ENCODE measurements at regions not wholly inside any gene's neighbourhood (a gene's known extent, or its start where the extent isn't known, plus 50 kb on each side); places are given as distances from the start of the nearest gene placed in this dataset.
"Not testable (repeated sequence)": the region's sequence is repeated elsewhere in the genome, so short reads cannot be mapped to it uniquely, and the experiment has no call there.

- no peak overlapping the region for H3K4me3 ChIP-seq
- DNase-seq (no peak), ATAC-seq (ENCODE audit: low FRiP score in 2 of 2) (no peak)
- no peaks in the 10 kb centered on the region for H3K36me3 ChIP-seq
- WGBS, 2 donors, result 39 to 82% methylated on average over 2 of the region's 2 CpGs
- H3K27me3 ChIP-seq, result no peaks in the 10 kb centered on the region
- H3K27ac ChIP-seq, result no peak overlapping the region
- TF ChIP-seq EP300 (IDR thresholded peaks at IDR 0.05) (no peak), CTCF (IDR thresholded peaks at IDR 0.05) (no peak), POLR2A (IDR thresholded peaks at IDR 0.05) (no peak), POLR2AphosphoS5 (IDR thresholded peaks at IDR 0.05) (no peak)
- no peaks in the 10 kb centered on the region for H3K9me3 ChIP-seq
- no peaks in the 10 kb centered on the region for H3K4me1 ChIP-seq
Measured at GRCh38 chr2:75290600-75291150, 91.4 kb upstream of the TACR1 start.

- TF ChIP-seq CTCF (IDR thresholded peaks at IDR 0.05) (no peak), POLR2A (IDR thresholded peaks at IDR 0.05) (no peak), EP300 (IDR thresholded peaks at IDR 0.05) (no peak)
- 79 to 83% methylated on average over 3 of the region's 3 CpGs for WGBS, 2 donors
Measured at GRCh38 chr2:75289771-75290170, 90.5 kb upstream of the TACR1 start.

GRCh38 chr2:75289178-75289577, 89.9 kb upstream of the TACR1 start:
- not testable (repeated sequence) for H3K27me3 ChIP-seq; DNase-seq; H3K27ac ChIP-seq; ATAC-seq (ENCODE audit: low FRiP score in 2 of 2); H3K4me1 ChIP-seq; H3K36me3 ChIP-seq; H3K9me3 ChIP-seq; H3K4me3 ChIP-seq
- WGBS, 2 donors, result 80 to 84% methylated on average over 7 of the region's 7 CpGs

More at GRCh38 chr2:75289771-75290170, 90.5 kb upstream of the TACR1 start:
- ATAC-seq (ENCODE audit: low FRiP score in 2 of 2) (no peak), DNase-seq (no peak)
- no peaks in the 10 kb centered on the region for H3K36me3 ChIP-seq
- H3K9me3 ChIP-seq, result no peaks in the 10 kb centered on the region
- H3K4me3 ChIP-seq, result no peak overlapping the region
- H3K27ac ChIP-seq, result no peak overlapping the region
- H3K4me1 ChIP-seq, result no peaks in the 10 kb centered on the region
- no peaks in the 10 kb centered on the region for H3K27me3 ChIP-seq

- no peak for ATAC-seq (ENCODE audit: low FRiP score in 2 of 2)
- no peaks in the 10 kb centered on the region for H3K27me3 ChIP-seq
- no peak for TF ChIP-seq EP300 (IDR thresholded peaks at IDR 0.05)
- TF ChIP-seq CTCF (IDR thresholded peaks at IDR 0.05), result no peak
- no peak for TF ChIP-seq POLR2AphosphoS5 (IDR thresholded peaks at IDR 0.05)
- no peak for TF ChIP-seq POLR2A (IDR thresholded peaks at IDR 0.05)
Measured at GRCh38 chr2:75288760-75289159, 89.4 kb upstream of the TACR1 start.

GRCh38 chr2:75287624-75288316, 88.5 kb upstream of the TACR1 start:
- Histone ChIP-seq H3K36me3 (no peaks in the 10 kb centered on the region), H3K27me3 (no peaks in the 10 kb centered on the region), H3K4me3 (no peak overlapping the region), H3K9me3 (no peaks in the 10 kb centered on the region), H3K27ac (no peak overlapping the region), H3K4me1 (no peaks in the 10 kb centered on the region)
- TF ChIP-seq CTCF (IDR thresholded peaks at IDR 0.05) (no peak), POLR2A (IDR thresholded peaks at IDR 0.05) (no peak)
- DNase-seq (no peak), ATAC-seq (ENCODE audit: low FRiP score in 2 of 2) (peak in 1 of 2 donors; percentile 54)
- 65% methylated on average over 1 of the region's 1 CpG for WGBS, 2 donors

More at GRCh38 chr2:75288760-75289159, 89.4 kb upstream of the TACR1 start:
- Histone ChIP-seq H3K9me3 (no peaks in the 10 kb centered on the region), H3K4me3 (no peak overlapping the region), H3K4me1 (no peaks in the 10 kb centered on the region), H3K27ac (no peak overlapping the region), H3K36me3 (no peaks in the 10 kb centered on the region)
- DNase-seq, result no peak

Measured in upper lobe of left lung (tissue), 6 donors.